DOHH2 (cell line): ENCODE measurements at regions not wholly inside any gene's neighbourhood (a gene's known extent, or its start where the extent isn't known, plus 50 kb on each side); places are given as distances from the start of the nearest gene placed in this dataset.

Experiments used
- H3F3A ChIP-seq: fragments of 200-600 bp; sonication (generic), shearing (Covaris generic); 2 replicates; pipeline ENCODE4 v1.6.0; 2016; ENCODE audit warnings: antibody characterized with exemption, mild to moderate bottlenecking; ENCODE audit not compliant: control insufficient read depth, insufficient read depth
- H3K27ac ChIP-seq: fragments of 200-600 bp; sonication (generic); 2 replicates; pipeline ENCODE4 v1.5.1; 2014; ENCODE audit warnings: low read depth, mild to moderate bottlenecking, low read length, moderate library complexity
- H3K27me3 ChIP-seq: fragments of 200-600 bp; sonication (generic); 2 replicates; pipeline ENCODE4 v1.6.1; 2014; ENCODE audit warnings: mild to moderate bottlenecking, low read length, mixed read lengths; ENCODE audit not compliant: control insufficient read depth
- H3K36me3 ChIP-seq: fragments of 200-600 bp; sonication (generic); 2 replicates; pipeline ENCODE4 v1.6.1; 2014; ENCODE audit warnings: mild to moderate bottlenecking, low read length, moderate library complexity, mixed read lengths; ENCODE audit not compliant: control insufficient read depth
- H3K4me1 ChIP-seq: fragments of 200-600 bp; sonication (generic); 2 replicates; pipeline ENCODE4 v1.6.1; 2014; ENCODE audit warnings: mild to moderate bottlenecking, low read length, mixed read lengths; ENCODE audit not compliant: control insufficient read depth
- H3K4me2 ChIP-seq: fragments of 200-600 bp; sonication (generic); 2 replicates; pipeline ENCODE4 v1.6.0; 2014; ENCODE audit warnings: mild to moderate bottlenecking, low read length, moderate library complexity
- H3K4me3 ChIP-seq: fragments of 200-600 bp; sonication (generic); 2 replicates; pipeline ENCODE4 v1.5.1; 2014; ENCODE audit warnings: mild to moderate bottlenecking, low read length, mixed read lengths
- H3K79me2 ChIP-seq: fragments of 200-600 bp; sonication (generic); 2 replicates; pipeline ENCODE4 v1.6.1; 2014; ENCODE audit warnings: mild to moderate bottlenecking, low read length, mixed read lengths; ENCODE audit not compliant: control insufficient read depth
- H3K9me2 ChIP-seq: fragments of 200-600 bp; sonication (generic); replicated peaks from 2 replicates; pipeline ENCODE4 v1.6.1; 2014; ENCODE audit warnings: mild to moderate bottlenecking, low read length, mixed read lengths; ENCODE audit not compliant: control insufficient read depth
- H3K9me3 ChIP-seq: fragments of 200-600 bp; sonication (generic); 2 replicates; pipeline ENCODE4 v1.6.1; 2014; ENCODE audit warnings: antibody characterized with exemption, low read length, mixed read lengths; ENCODE audit not compliant: control insufficient read depth, insufficient read depth
- H4K20me1 ChIP-seq: fragments of 200-600 bp; sonication (generic); 2 replicates; pipeline ENCODE4 v1.6.0; 2014; ENCODE audit warnings: low read depth, mild to moderate bottlenecking, antibody characterized with exemption, low read length, moderate library complexity; ENCODE audit not compliant: control insufficient read depth, insufficient read depth
- EZH2phosphoT487 ChIP-seq: fragments of 200-600 bp; sonication (generic); IDR thresholded peaks from 2 replicates; pipeline ENCODE4 v1.6.1; 2017; ENCODE audit warnings: borderline replicate concordance, mild to moderate bottlenecking, antibody characterized with exemption, low read length, moderate library complexity, mixed read lengths
- TF ChIP-seq, protein P1 (sequence below): fragments of 200-600 bp; sonication (generic); IDR thresholded peaks from one replicate; pipeline ENCODE4 v1.5.1; 2014; ENCODE audit warnings: antibody characterized with exemption, mild to moderate bottlenecking, low read depth, low read length; ENCODE audit not compliant: poor library complexity, severe bottlenecking

DNA sequence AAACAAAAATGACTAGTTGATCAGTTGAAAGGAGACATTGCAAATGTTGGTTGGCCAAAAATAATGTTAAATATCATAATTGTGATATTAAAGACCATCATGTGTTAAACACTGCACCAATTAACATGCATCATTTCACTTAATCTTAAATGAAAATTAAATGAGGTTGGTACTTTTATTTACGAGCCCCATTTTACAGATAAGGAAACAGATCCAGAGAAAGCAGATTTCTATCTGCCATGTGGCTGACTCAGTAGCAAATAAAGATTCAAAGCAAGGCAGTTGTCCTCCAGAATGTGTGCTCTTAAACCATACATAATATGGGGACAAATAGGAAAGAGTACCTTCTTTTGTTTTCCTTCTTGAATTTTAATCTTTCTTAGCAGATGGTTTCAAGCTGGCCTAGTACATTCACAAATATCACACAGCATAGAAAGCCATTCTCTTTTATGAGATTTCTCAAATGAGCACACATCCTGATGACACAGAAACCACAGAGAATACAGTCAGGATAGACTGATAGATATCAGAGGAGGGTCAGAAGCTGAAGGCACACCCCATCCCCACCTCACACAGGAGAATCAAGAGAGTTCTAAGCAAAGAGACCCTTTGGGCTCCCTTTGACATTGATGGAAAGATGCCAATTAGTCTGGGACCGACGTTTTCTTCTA lies 647.9 kb upstream of the CAMK1G start:
- H4K20me1 ChIP-seq: no peaks in the 10 kb centered on the region
- H3K36me3 ChIP-seq: no peaks in the 10 kb centered on the region
- H3K4me2 ChIP-seq: no peak overlapping the region
- no peaks in the 10 kb centered on the region for H3K27me3 ChIP-seq
- TF ChIP-seq, protein P1, sequence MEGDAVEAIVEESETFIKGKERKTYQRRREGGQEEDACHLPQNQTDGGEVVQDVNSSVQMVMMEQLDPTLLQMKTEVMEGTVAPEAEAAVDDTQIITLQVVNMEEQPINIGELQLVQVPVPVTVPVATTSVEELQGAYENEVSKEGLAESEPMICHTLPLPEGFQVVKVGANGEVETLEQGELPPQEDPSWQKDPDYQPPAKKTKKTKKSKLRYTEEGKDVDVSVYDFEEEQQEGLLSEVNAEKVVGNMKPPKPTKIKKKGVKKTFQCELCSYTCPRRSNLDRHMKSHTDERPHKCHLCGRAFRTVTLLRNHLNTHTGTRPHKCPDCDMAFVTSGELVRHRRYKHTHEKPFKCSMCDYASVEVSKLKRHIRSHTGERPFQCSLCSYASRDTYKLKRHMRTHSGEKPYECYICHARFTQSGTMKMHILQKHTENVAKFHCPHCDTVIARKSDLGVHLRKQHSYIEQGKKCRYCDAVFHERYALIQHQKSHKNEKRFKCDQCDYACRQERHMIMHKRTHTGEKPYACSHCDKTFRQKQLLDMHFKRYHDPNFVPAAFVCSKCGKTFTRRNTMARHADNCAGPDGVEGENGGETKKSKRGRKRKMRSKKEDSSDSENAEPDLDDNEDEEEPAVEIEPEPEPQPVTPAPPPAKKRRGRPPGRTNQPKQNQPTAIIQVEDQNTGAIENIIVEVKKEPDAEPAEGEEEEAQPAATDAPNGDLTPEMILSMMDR: no peak
- no peak for TF ChIP-seq EZH2phosphoT487
- H3F3A ChIP-seq: no peaks in the 10 kb centered on the region
- H3K9me2 ChIP-seq: no peaks in the 10 kb centered on the region
- no peaks in the 10 kb centered on the region for H3K9me3 ChIP-seq
- no peak overlapping the region for H3K27ac ChIP-seq
- no peaks in the 10 kb centered on the region for H3K4me1 ChIP-seq
- no peaks in the 10 kb centered on the region for H3K79me2 ChIP-seq
- H3K4me3 ChIP-seq: no peak overlapping the region

DNA sequence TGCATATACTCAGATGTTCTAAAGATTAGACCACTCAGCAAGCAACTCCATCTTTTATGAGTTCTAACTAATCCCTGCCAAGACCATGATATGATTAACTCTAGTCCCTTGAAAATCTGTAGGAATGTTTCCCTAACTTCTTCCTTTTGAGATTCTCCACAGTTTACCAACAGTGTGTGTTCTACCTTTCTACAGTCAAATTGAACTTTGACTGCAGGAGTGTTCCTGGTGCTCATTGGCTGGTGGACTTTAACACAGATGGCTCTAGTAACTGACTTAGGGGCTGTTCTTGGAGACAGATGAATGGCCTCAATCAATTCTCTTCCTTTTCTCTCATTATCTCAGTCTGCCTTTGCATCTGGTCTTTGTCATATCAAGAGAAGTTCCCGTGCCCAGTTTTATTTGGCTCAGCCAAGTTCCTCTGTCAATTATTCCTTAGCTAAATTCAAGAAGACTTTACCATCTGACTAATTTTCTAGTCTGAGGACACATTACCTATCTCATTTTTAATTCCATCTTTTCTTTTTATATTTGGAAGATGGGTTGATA lies 643.9 kb upstream of the CAMK1G start:
- TF ChIP-seq, protein P1: no peak
- no peak for TF ChIP-seq EZH2phosphoT487
- H4K20me1 ChIP-seq: no peaks in the 10 kb centered on the region

DNA sequence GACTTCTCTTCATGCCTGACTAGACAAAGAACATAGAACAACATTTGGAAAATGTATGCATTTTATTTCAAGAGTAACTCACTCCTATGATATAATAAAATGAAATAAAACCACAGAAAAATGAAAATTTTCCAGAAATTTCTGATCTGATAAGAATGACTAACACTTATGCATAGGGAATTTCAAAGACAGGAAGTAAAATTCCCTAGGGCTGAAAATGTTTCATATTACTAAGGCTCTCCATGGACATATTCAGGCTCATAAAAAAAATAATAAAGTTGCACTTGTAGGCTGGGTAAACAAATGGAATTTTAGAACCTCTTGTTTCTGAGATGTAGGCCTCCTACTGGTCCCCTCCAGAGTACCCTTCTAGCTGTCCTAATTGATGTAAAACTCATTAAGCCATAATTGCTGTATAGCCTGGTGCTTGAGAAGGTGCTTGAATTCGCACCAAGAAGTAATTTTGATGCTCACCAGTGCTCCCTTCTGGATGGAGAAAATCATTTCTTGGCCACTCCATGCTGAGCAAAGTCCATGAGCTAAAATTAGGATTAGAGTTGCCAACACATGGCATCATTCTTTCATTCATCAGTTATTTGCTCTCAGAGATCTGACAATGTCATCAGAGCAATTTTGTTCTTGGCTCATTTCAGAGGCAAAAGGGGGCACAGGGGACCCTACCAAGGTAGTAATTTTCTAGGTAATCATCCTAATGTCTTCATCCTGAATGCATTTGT lies 641.0 kb upstream of the CAMK1G start:
- Histone ChIP-seq H3K4me3 (no peak overlapping the region), H3K27me3 (no peaks in the 10 kb centered on the region), H4K20me1 (no peaks in the 10 kb centered on the region), H3K9me3 (no peaks in the 10 kb centered on the region), H3F3A (no peaks in the 10 kb centered on the region), H3K27ac (no peak overlapping the region), H3K4me2 (no peak overlapping the region), H3K36me3 (no peaks in the 10 kb centered on the region), H3K79me2 (no peaks in the 10 kb centered on the region), H3K9me2 (no peaks in the 10 kb centered on the region), H3K4me1 (no peaks in the 10 kb centered on the region)
- TF ChIP-seq, protein P1: no peak
- TF ChIP-seq EZH2phosphoT487: no peak

More for the DNA sequence above, 643.9 kb upstream of the CAMK1G start:
- Histone ChIP-seq H3F3A (no peaks in the 10 kb centered on the region), H3K36me3 (no peaks in the 10 kb centered on the region), H3K9me2 (no peaks in the 10 kb centered on the region), H3K4me1 (no peaks in the 10 kb centered on the region), H3K9me3 (no peaks in the 10 kb centered on the region), H3K4me2 (no peak overlapping the region), H3K4me3 (no peak overlapping the region), H3K79me2 (no peaks in the 10 kb centered on the region), H3K27ac (no peak overlapping the region), H3K27me3 (no peaks in the 10 kb centered on the region)
